Central memory CD4-positive, alpha-beta T cell (primary cell): ENCODE measurements at regions not wholly inside any gene's neighbourhood (a gene's known extent, or its start where the extent isn't known, plus 50 kb on each side); places are given as distances from the start of the nearest gene placed in this dataset.
"Not testable (repeated sequence)": the region's sequence is repeated elsewhere in the genome, so short reads cannot be mapped to it uniquely, and the experiment has no call there.

Experiments
- DNase-seq: peaks from one replicate; pipeline ENCODE4 v3.0.0; 2022

GRCh38 chr1:206365271-206365670 lies 105.0 kb upstream of the IKBKE start:
- not testable (repeated sequence) for DNase-seq

- DNase-seq: not testable (repeated sequence)
These were observed 104.1 kb upstream of the IKBKE start for GRCh38 chr1:206366131-206366530.

DNA sequence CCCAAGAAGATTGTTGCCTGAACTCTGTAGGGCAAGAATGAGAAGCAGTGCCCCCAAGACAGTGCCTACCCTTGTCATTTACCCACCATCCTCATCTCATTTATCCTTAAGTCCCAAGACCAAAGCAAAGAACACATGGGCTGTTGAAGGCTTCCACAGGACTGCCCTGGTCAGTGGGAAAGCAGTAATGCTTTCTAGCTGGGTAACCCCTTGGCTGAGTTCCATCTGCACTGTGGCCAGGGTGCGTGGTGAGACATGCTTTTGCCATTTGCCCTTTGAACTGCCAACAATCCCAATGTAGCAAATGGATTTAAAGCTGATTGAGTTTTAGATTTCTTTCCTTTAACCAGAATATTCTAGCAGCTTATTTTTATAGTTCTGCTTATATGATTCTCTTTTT lies 103.5 kb upstream of the IKBKE start:
- DNase-seq: not testable (repeated sequence)

DNA sequence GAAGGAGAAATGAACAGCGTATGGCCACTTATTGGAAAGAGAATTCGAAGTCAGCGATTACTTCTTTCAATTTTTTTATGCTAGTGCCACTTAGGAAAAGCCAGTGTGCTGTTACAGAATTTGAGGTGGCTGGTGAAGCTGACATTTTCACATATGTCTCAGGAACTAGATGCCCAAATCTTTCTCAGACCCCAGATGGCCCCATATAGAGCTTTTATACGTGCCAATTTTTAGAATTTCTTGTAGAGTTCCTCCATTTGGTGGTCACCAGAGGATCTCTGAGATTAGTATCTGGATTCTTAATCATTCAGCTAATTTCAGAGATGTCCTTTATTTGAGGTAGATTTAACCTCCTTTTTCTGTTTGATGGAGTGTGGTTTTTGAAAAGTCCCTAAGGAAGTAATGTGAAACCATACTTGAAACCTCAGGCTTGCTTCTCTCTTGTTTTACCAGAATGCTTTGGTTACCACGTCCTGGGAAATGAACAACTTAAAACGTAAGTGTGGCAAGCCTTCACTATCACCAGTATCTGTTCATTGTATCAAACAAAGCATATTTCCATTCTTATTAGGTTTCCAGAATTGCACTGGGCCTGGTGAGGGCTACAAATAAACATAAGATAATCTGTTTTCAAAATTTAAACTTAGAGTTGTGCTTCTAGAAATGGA lies 102.2 kb upstream of the IKBKE start:
- not testable (repeated sequence) for DNase-seq

GRCh38 chr1:206374725-206375124 lies 95.6 kb upstream of the IKBKE start:
- DNase-seq: not testable (repeated sequence)

- not testable (repeated sequence) for DNase-seq
These were observed 94.7 kb upstream of the IKBKE start for GRCh38 chr1:206375552-206375951.

DNA sequence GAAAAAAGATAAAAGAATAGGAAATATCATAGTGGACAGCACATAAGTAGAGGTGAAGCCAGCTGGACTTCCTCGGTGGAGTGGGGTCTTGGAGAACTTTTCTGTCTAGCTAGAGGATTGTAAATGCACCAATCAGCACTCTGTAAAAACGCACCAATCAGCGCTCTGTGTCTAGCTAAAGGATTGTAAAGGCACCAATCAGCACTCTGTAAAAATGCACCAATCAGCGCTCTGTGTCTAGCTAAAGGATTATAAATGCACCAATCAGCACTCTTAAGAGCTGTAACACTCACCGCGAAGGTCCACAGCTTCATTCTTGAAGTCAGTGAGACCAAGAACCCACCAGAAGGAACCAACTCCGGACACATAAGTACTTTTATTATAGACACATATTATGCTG lies 91.8 kb upstream of the IKBKE start:
- not testable (repeated sequence) for DNase-seq

GRCh38 chr1:206379245-206379644 lies 91.0 kb upstream of the IKBKE start:
- not testable (repeated sequence) for DNase-seq

DNA sequence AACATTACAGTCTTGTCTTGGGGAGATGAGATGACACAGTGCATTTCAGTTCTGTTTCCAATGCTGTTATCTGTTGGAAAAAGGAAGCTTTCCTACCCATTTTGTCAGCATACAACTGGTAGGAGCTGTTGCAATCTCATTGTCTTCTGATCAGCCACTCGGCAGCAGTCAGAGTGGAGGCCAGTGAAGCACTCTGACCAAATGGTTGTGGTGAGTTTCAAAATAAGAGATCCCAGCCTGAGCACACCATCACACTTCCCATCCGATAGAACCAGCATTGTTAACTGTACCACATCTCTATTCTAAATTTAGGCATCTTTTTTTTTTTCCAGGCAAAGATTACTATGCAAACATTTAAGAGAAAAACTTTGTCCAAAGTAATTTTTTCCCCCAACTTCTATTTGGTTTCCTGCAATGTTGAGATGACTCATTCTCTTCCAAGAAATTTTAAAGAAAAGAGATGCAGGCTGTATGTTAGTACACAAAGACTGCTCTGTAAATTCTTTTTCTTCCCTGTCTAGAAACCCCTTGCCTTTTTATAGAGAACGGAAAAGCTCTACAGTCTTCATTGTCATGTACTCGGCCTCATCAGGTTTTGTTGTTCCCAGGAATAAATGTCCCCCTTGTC lies 90.0 kb upstream of the IKBKE start:
- DNase-seq: not testable (repeated sequence)

GRCh38 chr1:206380791-206381610 lies 89.3 kb upstream of the IKBKE start:
- DNase-seq: not testable (repeated sequence)

DNA sequence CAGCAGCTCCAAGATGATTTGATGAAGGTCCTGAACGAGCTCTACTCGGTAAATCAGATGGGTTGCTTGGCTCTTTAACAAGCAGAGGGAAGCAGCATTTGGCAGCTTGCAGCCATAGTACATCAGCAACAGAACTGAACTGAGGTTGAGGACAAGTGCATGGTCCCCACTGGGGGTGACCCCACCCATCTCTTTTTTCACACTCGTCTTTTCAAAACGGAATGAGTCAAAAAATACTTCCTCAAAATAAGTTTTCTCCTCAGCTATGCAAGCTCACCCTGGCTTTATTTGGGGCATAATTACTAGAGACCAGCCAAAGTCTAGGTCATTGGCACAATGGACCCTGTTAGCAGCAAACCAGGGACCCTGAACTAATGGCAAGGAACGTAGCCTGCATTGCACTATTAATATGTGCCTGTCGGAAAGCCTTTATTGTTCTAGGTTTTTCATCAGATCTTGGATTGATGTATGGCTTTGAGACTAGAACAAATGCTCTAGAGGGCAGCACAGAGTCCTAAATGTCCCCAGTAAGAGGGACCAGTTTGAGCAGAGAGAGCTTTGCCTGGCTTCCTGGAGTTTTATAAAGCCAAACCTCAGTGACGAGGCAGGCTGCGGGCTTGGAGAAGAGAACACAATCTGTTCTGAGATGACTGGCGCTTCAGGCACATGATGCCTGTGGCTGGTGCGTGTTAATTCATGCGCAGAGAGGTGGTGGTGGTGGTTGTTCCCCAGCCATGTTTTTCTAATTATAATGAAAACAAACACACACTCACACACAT lies 86.1 kb upstream of the IKBKE start:
- DNase-seq: peak; percentile 7

- not testable (repeated sequence) for DNase-seq
These were observed 85.4 kb upstream of the IKBKE start for GRCh38 chr1:206384891-206385290.

DNA sequence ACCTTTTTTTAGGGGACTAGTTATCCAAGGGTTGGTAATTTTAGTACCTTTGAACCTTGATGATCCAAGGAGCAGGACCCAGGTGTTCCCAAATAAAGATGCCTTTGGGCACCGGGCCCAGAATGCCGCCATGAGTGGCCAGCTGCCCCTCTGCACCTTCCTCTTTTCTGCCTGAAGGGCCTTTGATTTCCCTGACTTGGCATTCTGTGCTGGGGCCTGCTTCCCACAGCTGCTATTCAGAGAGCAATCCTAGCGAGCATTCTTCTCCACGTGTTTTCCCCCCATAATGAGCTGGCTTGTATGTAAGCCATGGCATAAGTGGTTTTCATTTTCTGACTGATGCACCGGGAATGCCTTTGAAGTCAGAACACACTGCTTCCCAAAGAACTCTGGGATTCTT lies 82.6 kb upstream of the IKBKE start:
- not testable (repeated sequence) for DNase-seq

GRCh38 chr1:206391903-206392302 lies 78.4 kb upstream of the IKBKE start:
- not testable (repeated sequence) for DNase-seq

GRCh38 chr1:206397501-206397900 lies 72.8 kb upstream of the IKBKE start:
- not testable (repeated sequence) for DNase-seq

GRCh38 chr1:206398261-206398660 lies 72.0 kb upstream of the IKBKE start:
- DNase-seq: not testable (repeated sequence)

- not testable (repeated sequence) for DNase-seq
These were observed 66.5 kb upstream of the IKBKE start for GRCh38 chr1:206403612-206404307.

DNA sequence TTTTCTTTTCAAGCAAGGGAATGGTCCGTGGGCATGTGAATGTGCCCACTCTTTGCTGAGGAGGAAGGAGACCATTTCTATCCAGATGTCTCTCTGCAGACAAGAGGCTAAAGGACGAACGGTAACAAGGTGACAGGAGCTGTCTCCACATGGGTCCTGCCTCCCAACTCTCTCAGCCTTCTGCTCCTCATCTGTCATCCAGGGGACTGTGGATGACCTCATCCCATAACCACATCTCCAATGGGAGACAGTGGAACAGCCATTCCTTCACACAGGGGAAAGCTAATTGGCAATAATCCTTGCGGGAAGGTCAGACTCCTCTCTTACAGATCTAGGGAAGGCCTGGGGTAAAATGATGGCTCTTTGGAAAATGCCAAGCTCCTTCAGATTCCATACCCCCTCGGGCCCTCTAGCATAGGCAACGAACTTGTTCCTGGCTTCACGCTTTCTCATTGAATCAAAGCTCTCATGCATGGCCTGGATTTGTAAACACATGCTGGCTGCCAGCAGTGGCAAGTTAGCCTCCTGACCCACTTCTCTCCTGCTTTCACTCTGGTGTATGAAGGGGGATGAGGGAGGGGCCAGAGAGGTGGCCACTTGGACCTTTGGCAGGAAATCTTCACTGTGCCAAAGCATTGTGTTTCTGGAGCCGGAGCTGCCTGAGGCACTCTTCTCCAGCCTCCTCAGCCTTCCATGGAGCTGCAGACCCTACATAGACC lies 65.8 kb upstream of the IKBKE start:
- DNase-seq: not testable (repeated sequence)

DNA sequence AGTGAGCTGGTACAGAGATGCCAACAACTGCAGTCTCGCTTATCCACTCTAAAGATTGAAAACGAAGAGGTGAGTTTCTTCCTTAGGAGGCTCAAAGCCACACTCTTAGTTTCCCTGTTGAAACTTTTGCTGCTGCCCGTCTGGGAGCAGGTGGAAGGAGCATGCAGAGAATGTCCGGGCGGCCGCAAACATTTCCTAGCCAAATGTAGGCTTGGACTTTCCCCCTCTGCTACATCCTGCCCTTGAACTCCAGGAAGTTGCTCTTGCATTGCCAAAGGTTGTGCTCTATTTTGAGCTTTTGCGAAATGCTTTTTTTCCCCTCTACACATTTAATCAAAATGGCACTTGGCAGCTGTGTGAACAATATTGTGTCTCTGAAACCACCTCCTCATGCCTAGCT lies 65.0 kb upstream of the IKBKE start:
- DNase-seq: not testable (repeated sequence)

DNA sequence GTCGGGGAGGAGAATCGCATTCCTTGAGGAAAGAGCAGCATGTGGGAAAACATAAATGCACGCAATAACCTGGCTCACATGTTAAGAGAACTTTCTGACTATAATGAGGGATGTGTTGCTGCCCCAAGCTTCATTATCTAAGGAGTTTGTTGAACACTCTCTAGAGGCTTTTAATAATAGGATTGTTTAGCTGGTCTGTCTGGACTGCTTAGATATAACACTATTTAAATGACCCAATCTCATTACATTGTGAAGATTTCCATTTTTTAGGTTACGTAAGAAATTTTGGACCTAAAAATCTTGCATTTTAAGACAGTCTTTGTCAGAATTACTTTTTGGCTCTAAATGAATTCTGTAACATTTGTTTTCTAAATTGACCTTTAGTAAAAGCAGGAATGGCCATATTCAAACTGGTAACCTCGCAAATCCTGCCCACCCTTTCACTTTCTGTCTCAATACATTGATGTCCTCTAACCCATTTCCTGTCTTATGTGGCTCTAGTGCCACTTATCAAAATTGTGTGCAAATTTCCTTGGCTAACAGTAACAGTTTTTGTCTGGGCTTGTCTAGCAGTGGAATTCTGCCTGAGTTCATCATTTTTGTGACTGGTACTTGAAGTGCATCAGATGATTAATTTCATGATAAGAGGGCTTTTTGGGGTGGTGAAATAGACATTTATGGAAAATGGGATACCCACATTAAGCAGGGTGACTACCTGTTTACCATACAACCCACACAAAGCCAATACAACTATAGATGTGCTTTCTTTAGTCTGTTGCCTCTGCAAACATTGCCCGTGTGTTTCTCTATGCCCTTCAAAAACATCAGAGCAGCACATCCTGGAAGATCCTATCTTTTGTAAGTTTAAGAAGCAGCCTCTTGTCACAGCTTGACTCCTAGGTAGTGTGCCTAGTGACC lies 61.6 kb upstream of the IKBKE start:
- not testable (repeated sequence) for DNase-seq
